A549 (cell line): ENCODE measurements at regions not wholly inside any gene's neighbourhood (a gene's known extent, or its start where the extent isn't known, plus 50 kb on each side); places are given as distances from the start of the nearest gene placed in this dataset.

ENCODE experiments used
- ATAC-seq, 2 experiments: fragments of 200-7000 bp in 1 of 2; fragments of >200 bp in 1 of 2; cut with Nextera tagmentation in 1 of 2; cut with Tn5 transposase in 1 of 2; 3 replicates each; pipeline versions ENCODE4 v1.8.0 to v1.9.1; 2018 to 2020; ENCODE audit warnings: mild to moderate bottlenecking in 1 of 2, moderate library complexity in 1 of 2
- CTCF ChIA-PET: fragments of 300-600 bp; sonication (Branson Sonifier 250); formaldehyde crosslinking; extraction: SDS; loops from one replicate; lab custom pipeline; 2021; ENCODE audit warnings: antibody characterized with exemption, inconsistent platforms; lab: Yijun Ruan, JAX
- POLR2A ChIA-PET: fragments of 350-600 bp; formaldehyde crosslinking; extraction: SDS; loops from one replicate; lab custom pipeline; 2021; ENCODE audit warnings: antibody characterized with exemption, inconsistent platforms; lab: Yijun Ruan, JAX
- DNase-seq, 2 experiments: peaks; one replicate each; pipeline versions ENCODE4 v3.0.0 to v3.0.0-alpha.2; 2011 to 2016; ENCODE audit warnings: low read depth in 1 of 2, low spot score in 1 of 2
- FAIRE-seq: peaks from 2 replicates; lab custom pipeline; 2011; peaks lifted over from hg19 to GRCh38; lab: Jason Lieb, UNC
- H3K27ac ChIP-seq, 2 experiments: fragments of >200 bp; sonication (Bioruptor Twin); formaldehyde crosslinking; 3 replicates each; pipeline ENCODE4 v1.5.1; 2016 to 2017
- H3K4me1 ChIP-seq: fragments of >200 bp; sonication (Bioruptor Twin); formaldehyde crosslinking; 3 replicates; pipeline ENCODE4 v1.6.1; 2016
- H3K4me2 ChIP-seq: fragments of >200 bp; sonication (Bioruptor Twin); formaldehyde crosslinking; 3 replicates; pipeline ENCODE4 v1.6.1; 2016
- H3K4me3 ChIP-seq: fragments of >200 bp; sonication (Bioruptor Twin); formaldehyde crosslinking; 3 replicates; pipeline ENCODE4 v1.5.1; 2016
- H3K9me3 ChIP-seq: fragments of >200 bp; sonication (Bioruptor Twin); formaldehyde crosslinking; 3 replicates; pipeline ENCODE4 v1.6.1; 2016
- ATOH8 ChIP-seq: fragments of 250-450 bp; sonication (Bioruptor Pico); IDR thresholded peaks from 2 replicates; pipeline ENCODE4 v1.5.0; 2020; ENCODE audit warnings: low read depth, mild to moderate bottlenecking, moderate library complexity
- CEBPB ChIP-seq, 2 experiments: fragments of >200 bp in 1 of 2; sonication (Bioruptor Twin) in 1 of 2; formaldehyde crosslinking in 1 of 2; IDR thresholded peaks; 2 replicates each; pipeline ENCODE4 v1.6.1; 2012 to 2016
- E2F6 ChIP-seq: IDR thresholded peaks from 2 replicates; pipeline ENCODE4 v1.6.1; 2012; ENCODE audit warnings: low read depth, borderline replicate concordance
- ESRRA ChIP-seq: fragments of 150-350 bp; IDR thresholded peaks from 2 replicates; pipeline ENCODE4 v1.6.1; 2014; ENCODE audit warnings: mild to moderate bottlenecking, low read length, borderline replicate concordance
- FOSB ChIP-seq: fragments of 250-450 bp; sonication (Bioruptor Pico); IDR thresholded peaks from 2 replicates; pipeline ENCODE4 v1.5.0; 2020; ENCODE audit warnings: mild to moderate bottlenecking, moderate library complexity
- FOSL2 ChIP-seq, 2 experiments: fragments of 450-650 bp in 1 of 2; fragments of >200 bp in 1 of 2; sonication (Bioruptor Twin) in 1 of 2; formaldehyde crosslinking; IDR thresholded peaks; 2 replicates each; pipeline versions ENCODE4 v1.5.0 to v1.6.1; 2016 to 2020; ENCODE audit warnings: mild to moderate bottlenecking in 1 of 2, moderate library complexity in 1 of 2
- FOXS1 ChIP-seq: fragments of 250-450 bp; sonication (Bioruptor Pico); IDR thresholded peaks from 2 replicates; pipeline ENCODE4 v1.5.0; 2020; ENCODE audit warnings: mild to moderate bottlenecking, moderate library complexity
- HEYL ChIP-seq: fragments of 250-450 bp; sonication (Bioruptor Pico); IDR thresholded peaks from 2 replicates; pipeline ENCODE4 v1.8.0; 2021; ENCODE audit warnings: mild to moderate bottlenecking, moderate library complexity
- HOXA7 ChIP-seq: fragments of 250-450 bp; sonication (Bioruptor Pico); IDR thresholded peaks from 2 replicates; pipeline ENCODE4 v1.5.0; 2020; ENCODE audit warnings: mild to moderate bottlenecking, moderate library complexity
- HOXB13 ChIP-seq: fragments of 250-450 bp; sonication (Bioruptor Pico); IDR thresholded peaks from 2 replicates; pipeline ENCODE4 v1.5.0; 2020; ENCODE audit warnings: low read depth, mild to moderate bottlenecking, moderate library complexity
- JUN ChIP-seq, 2 experiments: fragments of >200 bp; sonication (Bioruptor Twin); formaldehyde crosslinking; IDR thresholded peaks; 2 replicates in 1 of 2; 3 replicates in 1 of 2; pipeline ENCODE4 v1.6.1; 2016 to 2017
- KDM1A ChIP-seq: fragments of 200-600 bp; sonication (generic); IDR thresholded peaks from 2 replicates; pipeline ENCODE4 v1.6.1; 2016; ENCODE audit warnings: low read depth, mild to moderate bottlenecking
- NFE2L2 ChIP-seq: fragments of 150-350 bp; conservative IDR thresholded peaks from 2 replicates; pipeline ENCODE4 v1.6.1; 2014; ENCODE audit warnings: low read length
- NPAS2 ChIP-seq: fragments of 250-450 bp; sonication (Bioruptor Pico); IDR thresholded peaks from 2 replicates; pipeline ENCODE4 v1.8.0; 2022; ENCODE audit warnings: mild to moderate bottlenecking, moderate library complexity, borderline replicate concordance
- RAD21 ChIP-seq, 2 experiments: fragments of >200 bp in 1 of 2; sonication (Bioruptor Twin) in 1 of 2; formaldehyde crosslinking in 1 of 2; IDR thresholded peaks in 1 of 2; conservative IDR thresholded peaks in 1 of 2; 2 replicates in 1 of 2; 3 replicates in 1 of 2; pipeline ENCODE4 v1.6.1; 2012 to 2018; ENCODE audit warnings: inconsistent platforms in 1 of 2
- RCOR1 ChIP-seq: fragments of 150-350 bp; IDR thresholded peaks from 2 replicates; pipeline ENCODE4 v1.6.1; 2014; ENCODE audit warnings: antibody characterized with exemption, low read length, low read depth
- USF2 ChIP-seq: fragments of 450-650 bp; IDR thresholded peaks from 2 replicates; pipeline ENCODE4 v1.6.1; 2014; ENCODE audit warnings: antibody characterized with exemption
- ZC3H11A ChIP-seq: fragments of 450-650 bp; IDR thresholded peaks from 2 replicates; pipeline ENCODE4 v1.6.1; 2014; ENCODE audit warnings: antibody characterized with exemption, mild to moderate bottlenecking
- ZFP36 ChIP-seq: fragments of 450-650 bp; IDR thresholded peaks from 2 replicates; pipeline ENCODE4 v1.6.1; 2014; ENCODE audit warnings: borderline replicate concordance; ENCODE audit not compliant: partially characterized antibody
- WGBS: methylation state at CpG from one replicate; pipeline ENCODE4 v1.1.6; 2017; ENCODE audit errors: missing lambda C conversion rate; 5-methylcytosine and 5-hydroxymethylcytosine counted together
- TF ChIP-seq, protein P1 (sequence below): fragments of 150-350 bp; IDR thresholded peaks from 2 replicates; pipeline ENCODE4 v1.6.1; 2014; ENCODE audit warnings: low read depth, mild to moderate bottlenecking, low read length
- TF ChIP-seq, protein P2 (sequence below): fragments of >200 bp; sonication (Bioruptor Twin); formaldehyde crosslinking; IDR thresholded peaks from 3 replicates; pipeline ENCODE4 v1.6.1; 2016

DNA sequence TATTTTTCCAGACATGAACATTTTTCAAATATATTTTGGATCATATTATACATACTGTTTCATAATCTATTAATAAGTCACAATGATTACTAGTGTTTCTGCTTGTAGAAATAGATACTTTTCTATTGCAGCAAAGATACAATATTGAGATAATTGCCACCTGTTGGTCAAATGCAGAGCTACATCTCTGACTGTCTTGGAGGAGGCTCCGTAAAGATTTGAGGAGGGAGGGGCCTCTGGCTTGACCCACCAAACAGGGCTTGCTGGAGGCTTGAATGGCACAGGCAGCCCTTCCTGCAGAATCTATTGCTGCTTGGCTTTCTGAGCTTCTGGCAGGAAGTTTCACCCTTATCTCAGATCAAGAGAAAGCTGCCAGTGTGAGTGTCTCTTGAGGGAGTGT lies 99.3 kb upstream of the ARMCX2 start (continued):
- TF ChIP-seq E2F6, result no peak

GRCh38 chrX:101750744-101751143 lies 91.1 kb upstream of the ARMCX2 start:
- H3K4me1 ChIP-seq, result peaks cover 5% of the 10 kb centered on the region; the same call in 1 of the 3 replicates
- ChIA-PET POLR2A (no interaction called here), CTCF (no interaction called here)
- no peak for TF ChIP-seq FOSB
- TF ChIP-seq NFE2L2, result no peak
- TF ChIP-seq, protein P1, sequence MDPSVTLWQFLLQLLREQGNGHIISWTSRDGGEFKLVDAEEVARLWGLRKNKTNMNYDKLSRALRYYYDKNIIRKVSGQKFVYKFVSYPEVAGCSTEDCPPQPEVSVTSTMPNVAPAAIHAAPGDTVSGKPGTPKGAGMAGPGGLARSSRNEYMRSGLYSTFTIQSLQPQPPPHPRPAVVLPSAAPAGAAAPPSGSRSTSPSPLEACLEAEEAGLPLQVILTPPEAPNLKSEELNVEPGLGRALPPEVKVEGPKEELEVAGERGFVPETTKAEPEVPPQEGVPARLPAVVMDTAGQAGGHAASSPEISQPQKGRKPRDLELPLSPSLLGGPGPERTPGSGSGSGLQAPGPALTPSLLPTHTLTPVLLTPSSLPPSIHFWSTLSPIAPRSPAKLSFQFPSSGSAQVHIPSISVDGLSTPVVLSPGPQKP, result no peak
- TF ChIP-seq ZC3H11A, result no peak
- TF ChIP-seq RCOR1, result no peak
- TF ChIP-seq HEYL, result no peak
- TF ChIP-seq RAD21 (conservative IDR thresholded peaks at IDR 0.05 in 1 of 2, IDR thresholded peaks at IDR 0.05 in 1 of 2), result no peak
- TF ChIP-seq HOXB13 (CRISPR knock-in tag), result no peak
- no peak for TF ChIP-seq FOXS1
- no peak for TF ChIP-seq JUN (IDR thresholded peaks at IDR 0.05)
- no peak for TF ChIP-seq ATOH8 (CRISPR knock-in tag)
- TF ChIP-seq NPAS2, result no peak
- TF ChIP-seq ZFP36, result no peak
- no peak for TF ChIP-seq USF2
- TF ChIP-seq HOXA7 (CRISPR knock-in tag), result no peak
- TF ChIP-seq, protein P2, sequence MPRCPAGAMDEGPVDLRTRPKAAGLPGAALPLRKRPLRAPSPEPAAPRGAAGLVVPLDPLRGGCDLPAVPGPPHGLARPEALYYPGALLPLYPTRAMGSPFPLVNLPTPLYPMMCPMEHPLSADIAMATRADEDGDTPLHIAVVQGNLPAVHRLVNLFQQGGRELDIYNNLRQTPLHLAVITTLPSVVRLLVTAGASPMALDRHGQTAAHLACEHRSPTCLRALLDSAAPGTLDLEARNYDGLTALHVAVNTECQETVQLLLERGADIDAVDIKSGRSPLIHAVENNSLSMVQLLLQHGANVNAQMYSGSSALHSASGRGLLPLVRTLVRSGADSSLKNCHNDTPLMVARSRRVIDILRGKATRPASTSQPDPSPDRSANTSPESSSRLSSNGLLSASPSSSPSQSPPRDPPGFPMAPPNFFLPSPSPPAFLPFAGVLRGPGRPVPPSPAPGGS, result no peak
- no peak for TF ChIP-seq ESRRA
- no peak for TF ChIP-seq KDM1A
- WGBS, result 16% methylated on average over 4 of the region's 4 CpGs
- DNase-seq (no peak), ATAC-seq (no peak), FAIRE-seq (peak; percentile 97)
- H3K4me3 ChIP-seq, result no peak overlapping the region
- H3K9me3 ChIP-seq, result no peaks in the 10 kb centered on the region
- H3K27ac ChIP-seq, result no peak overlapping the region
- H3K4me2 ChIP-seq, result no peak overlapping the region

GRCh38 chrX:101749436-101749835 lies 89.8 kb upstream of the ARMCX2 start:
- H3K9me3 ChIP-seq, result no peaks in the 10 kb centered on the region
- no peak overlapping the region for H3K4me3 ChIP-seq
- DNase-seq (peak in 1 of 2 experiments; percentile 1), ATAC-seq (no peak), FAIRE-seq (no peak)
- H3K4me2 ChIP-seq, result peak overlapping the region; percentile 34; the same call in 2 of the 3 replicates
- TF ChIP-seq CEBPB (IDR thresholded peaks at IDR 0.05) (no peak), FOSL2 (IDR thresholded peaks at IDR 0.05) (no peak), FOSL2 (CRISPR knock-in tag; IDR thresholded peaks at IDR 0.05) (0 out of 2 replicates have a peak, but pooled peaks have one; percentile 24)
- WGBS, result 18% methylated on average over 3 of the region's 3 CpGs
- CTCF ChIA-PET, result interaction anchor here (1.2 kb wide), 1 partner anchor 154 kb away, joined by 3 read pairs; no protein-coding TSS in a partner anchor
- no peak overlapping the region for H3K27ac ChIP-seq
- peaks cover 5% of the 10 kb centered on the region; the same call in 1 of the 3 replicates for H3K4me1 ChIP-seq
- POLR2A ChIA-PET, result interaction anchor here (1.6 kb wide), 1 partner anchor 183 kb away, joined by 3 read pairs; the partner anchor contains the start of gene ZMAT1
